MCF 10A (cell line): ENCODE measurements at regions not wholly inside any gene's neighbourhood (a gene's known extent, or its start where the extent isn't known, plus 50 kb on each side); places are given as distances from the start of the nearest gene placed in this dataset.

Source experiments
- BruUV-seq: library from RNA; stranded (reverse); fragments of 400-500 nt; replicated peaks from 2 replicates; lab custom pipeline; 2021; lab: Mats Ljungman, UMichigan
- CTCF ChIA-PET: fragments of 300-600 bp; sonication (Branson Sonifier 250); formaldehyde crosslinking; extraction: SDS; loops from one replicate; lab custom pipeline; 2021; ENCODE audit warnings: antibody characterized with exemption, inconsistent platforms; lab: Yijun Ruan, JAX
- POLR2A ChIA-PET: fragments of 300-600, 350-650 bp; sonication (Branson Sonifier 250); formaldehyde crosslinking; extraction: SDS; loops from one replicate; lab custom pipeline; 2020; ENCODE audit warnings: antibody characterized with exemption, inconsistent platforms; lab: Yijun Ruan, JAX
- DNase-seq: peaks from one replicate; pipeline ENCODE4 v3.0.0-alpha.2; 2018; ENCODE audit not compliant: unreplicated experiment
- H3K27ac Mint-ChIP-seq: one replicate; pipeline ENCODE4 v1.8.0; 2022; ENCODE audit warnings: mild to moderate bottlenecking, low read depth, mixed read lengths; ENCODE audit not compliant: unreplicated experiment
- H3K27me3 Mint-ChIP-seq: one replicate; pipeline ENCODE4 v1.8.0; 2022; ENCODE audit warnings: mixed read lengths; ENCODE audit not compliant: insufficient read depth, unreplicated experiment
- H3K36me3 Mint-ChIP-seq: one replicate; pipeline ENCODE4 v1.8.0; 2022; ENCODE audit warnings: mild to moderate bottlenecking, moderate library complexity, mixed read lengths; ENCODE audit not compliant: insufficient read depth, unreplicated experiment
- H3K4me1 Mint-ChIP-seq: one replicate; pipeline ENCODE4 v1.8.0; 2022; ENCODE audit warnings: mixed read lengths; ENCODE audit not compliant: insufficient read depth, unreplicated experiment
- H3K4me3 Mint-ChIP-seq: one replicate; pipeline ENCODE4 v1.8.0; 2022; ENCODE audit warnings: mild to moderate bottlenecking, moderate library complexity, mixed read lengths; ENCODE audit not compliant: unreplicated experiment
- H3K9me3 Mint-ChIP-seq: one replicate; pipeline ENCODE4 v1.8.0; 2022; ENCODE audit warnings: mixed read lengths; ENCODE audit not compliant: unreplicated experiment
- CTCF ChIP-seq: fragments of 200-600 bp; IDR thresholded peaks from one replicate; pipeline ENCODE4 v1.8.0; 2022; ENCODE audit warnings: antibody characterized with exemption, mild to moderate bottlenecking; ENCODE audit not compliant: unreplicated experiment
- intact Hi-C: fragments of 100-400 bp; cut with micrococcal nuclease; formaldehyde crosslinking; loops from 2 replicates; pipeline ENCODE4 v1.14.1; 2022

- no peak overlapping the region for H3K4me3 Mint-ChIP-seq
- H3K36me3 Mint-ChIP-seq: no peaks in the 10 kb centered on the region
- DNase-seq: no peak
- H3K9me3 Mint-ChIP-seq: no peaks in the 10 kb centered on the region
- BruUV-seq: no TSS peak
- intact Hi-C loops: no loop called here
- ChIA-PET POLR2A (no interaction called here), CTCF (interaction anchor here (0.9 kb wide), 1 partner anchor 12 kb away, joined by 3 read pairs; no protein-coding TSS in a partner anchor)
- H3K27me3 Mint-ChIP-seq: no peaks in the 10 kb centered on the region
- TF ChIP-seq CTCF: no peak
- H3K4me1 Mint-ChIP-seq: no peaks in the 10 kb centered on the region
- no peak overlapping the region for H3K27ac Mint-ChIP-seq
These were observed 84.7 kb upstream of the SALL4 start for GRCh38 chr20:51886891-51887608.

DNA sequence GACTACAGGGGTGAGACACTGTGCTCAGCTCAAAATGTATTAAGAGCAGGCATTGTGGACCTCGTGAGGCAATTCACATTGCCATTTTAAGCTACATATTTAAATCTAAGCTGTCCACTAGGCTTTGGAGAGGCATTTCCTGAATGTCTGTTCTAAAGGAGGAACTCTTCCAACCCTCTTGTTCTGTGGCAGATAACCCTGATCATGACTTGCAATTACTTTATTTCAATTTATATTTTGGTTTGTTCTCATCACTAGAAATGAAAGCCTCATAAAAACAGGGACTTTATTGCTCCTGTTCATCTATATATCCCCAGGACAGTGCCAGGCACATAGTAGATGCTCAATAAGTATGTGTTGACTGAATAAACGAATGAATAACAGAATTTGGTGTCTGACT lies 84.0 kb upstream of the SALL4 start:
- H3K36me3 Mint-ChIP-seq: no peaks in the 10 kb centered on the region
- no peak for TF ChIP-seq CTCF
- no TSS peak for BruUV-seq
- intact Hi-C loops: no loop called here
- no peaks in the 10 kb centered on the region for H3K9me3 Mint-ChIP-seq
- H3K4me3 Mint-ChIP-seq: no peak overlapping the region
- H3K4me1 Mint-ChIP-seq: no peaks in the 10 kb centered on the region
- POLR2A ChIA-PET: no interaction called here
- no peak overlapping the region for H3K27ac Mint-ChIP-seq
- no peak for DNase-seq
- CTCF ChIA-PET: interaction anchor here (0.7 to 0.9 kb wide), 3 partner anchors 13 to 652 kb away, joined by 3 to 4 read pairs (median 3); no protein-coding TSS in a partner anchor
- no peaks in the 10 kb centered on the region for H3K27me3 Mint-ChIP-seq

DNA sequence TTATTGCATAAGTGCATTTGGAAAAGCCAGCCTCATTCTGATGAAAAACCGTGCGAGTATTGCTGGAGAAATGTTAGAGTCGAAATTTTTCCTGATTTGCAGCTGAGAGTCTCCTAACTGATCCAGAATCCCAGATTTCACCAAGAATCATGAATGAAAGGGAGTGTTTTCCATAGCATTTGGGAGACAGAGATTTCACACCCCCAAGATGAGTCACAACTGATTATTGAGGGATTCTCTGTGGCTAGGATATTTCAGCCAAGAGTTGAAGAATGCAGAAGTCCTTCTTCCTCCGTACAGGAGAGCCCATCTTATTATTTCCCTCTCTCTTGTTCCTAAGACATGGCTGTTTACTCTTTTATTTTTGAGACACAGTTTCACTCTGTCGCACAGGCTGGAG lies 82.2 kb upstream of the SALL4 start:
- no TSS peak for BruUV-seq
- no peaks in the 10 kb centered on the region for H3K4me1 Mint-ChIP-seq
- H3K9me3 Mint-ChIP-seq: no peaks in the 10 kb centered on the region
- H3K27me3 Mint-ChIP-seq: no peaks in the 10 kb centered on the region
- TF ChIP-seq CTCF: no peak
- POLR2A ChIA-PET: interaction anchor here (0.6 kb wide), 1 partner anchor 81 kb away, joined by 3 read pairs; no protein-coding TSS in a partner anchor
- DNase-seq: peak; percentile 15
- CTCF ChIA-PET: interaction anchor here (0.6 kb wide), 1 partner anchor 84 kb away, joined by 3 read pairs; no protein-coding TSS in a partner anchor
- H3K27ac Mint-ChIP-seq: no peak overlapping the region
- intact Hi-C loops: no loop called here
- no peak overlapping the region for H3K4me3 Mint-ChIP-seq
- H3K36me3 Mint-ChIP-seq: no peaks in the 10 kb centered on the region

GRCh38 chr20:51880188-51880587 lies 77.9 kb upstream of the SALL4 start:
- no peaks in the 10 kb centered on the region for H3K36me3 Mint-ChIP-seq
- no peak overlapping the region for H3K4me3 Mint-ChIP-seq
- TF ChIP-seq CTCF: no peak
- intact Hi-C loops: no loop called here
- DNase-seq: no peak
- no TSS peak for BruUV-seq
- no peaks in the 10 kb centered on the region for H3K9me3 Mint-ChIP-seq
- no peak overlapping the region for H3K27ac Mint-ChIP-seq
- POLR2A ChIA-PET: interaction anchor here (1.1 to 1.2 kb wide), 2 partner anchors 9 to 14 kb away, joined by 4 read pairs; no protein-coding TSS in a partner anchor
- H3K27me3 Mint-ChIP-seq: no peaks in the 10 kb centered on the region
- CTCF ChIA-PET: interaction anchor here (0.6 to 1.2 kb wide), 5 partner anchors 19 to 202 kb away, joined by 3 read pairs; no protein-coding TSS in a partner anchor
- no peaks in the 10 kb centered on the region for H3K4me1 Mint-ChIP-seq
